ENCODE measurements at regions not wholly inside any gene's neighbourhood (a gene's known extent, or its start where the extent isn't known, plus 50 kb on each side); places are given as distances from the start of the nearest gene placed in this dataset.

DNA sequence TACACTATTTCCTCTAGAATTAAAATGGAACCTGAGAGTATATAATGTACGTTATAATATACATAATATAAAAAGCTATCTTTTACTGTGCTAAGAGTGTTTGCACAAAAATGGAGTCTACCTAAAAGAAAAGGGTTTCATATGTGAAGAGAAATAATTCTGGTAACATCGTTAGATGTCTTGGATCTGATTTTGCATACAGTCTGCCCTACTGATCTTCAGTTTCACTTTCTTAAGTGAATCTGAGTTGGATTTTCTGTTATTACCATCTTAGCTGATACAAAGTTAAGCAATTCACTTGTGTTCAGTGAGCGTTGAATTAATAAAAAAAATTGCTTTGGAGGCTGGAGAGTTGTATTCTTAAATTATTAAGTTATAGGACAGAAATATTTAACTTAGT is 502.1 kb upstream of the TMEFF2 start:
- H3K18ac ChIP-seq (ENCODE audit: extremely low read depth, low read length) = no peak overlapping the region
- H2AFZ ChIP-seq (ENCODE audit: low read length) = no peak overlapping the region
- H4K20me1 ChIP-seq (replicated peaks in 1 of 2; ENCODE audit: control insufficient read depth in 1 of 2, insufficient read depth in 2 of 2, low read length in 2 of 2) = no peaks in the 10 kb centered on the region
- H2AK5ac ChIP-seq (ENCODE audit: low read depth, low read length) = no peak overlapping the region
- H4K8ac ChIP-seq (ENCODE audit: extremely low read depth, insufficient read depth, low read length) = no peak overlapping the region
- no peak overlapping the region for H2BK15ac ChIP-seq (ENCODE audit: low read length)
- no peaks in the 10 kb centered on the region for H3K23me2 ChIP-seq (ENCODE audit: low read depth, low read length)
- H3K4me3 ChIP-seq (ENCODE audit: extremely low read depth in 1 of 4, insufficient read depth in 2 of 4, low read depth in 3 of 4, low read length in 4 of 4) = no peak overlapping the region
- no peaks in the 10 kb centered on the region for H3K4me1 ChIP-seq (replicated peaks in 1 of 4; ENCODE audit: control insufficient read depth in 3 of 4, insufficient read depth in 4 of 4, low read length in 3 of 4)
- H3K4ac ChIP-seq (replicated peaks; ENCODE audit: insufficient read length, low read depth, low read length) = no peak overlapping the region
- H2BK20ac ChIP-seq (ENCODE audit: low read length) = no peak overlapping the region
- H3K36me3 ChIP-seq (ENCODE audit: control insufficient read depth in 2 of 4, insufficient read depth in 4 of 4, low read length in 3 of 4) = no peaks in the 10 kb centered on the region
- no peak for TF ChIP-seq RBBP5 (IDR thresholded peaks at IDR 0.05; ENCODE audit: borderline replicate concordance, low read depth, low read length)
- no peak overlapping the region for H3K14ac ChIP-seq (ENCODE audit: insufficient read length)
- no peak overlapping the region for H2BK5ac ChIP-seq (ENCODE audit: low read depth, low read length)
- no peak overlapping the region for H3K23ac ChIP-seq (ENCODE audit: insufficient read length)
- no peak overlapping the region for H3K27ac ChIP-seq (ENCODE audit: low read depth, low read length)
- no peak for DNase-seq (ENCODE audit: low read depth in 1 of 2, low spot score in 2 of 2)
- no peak overlapping the region for H4K91ac ChIP-seq (replicated peaks; ENCODE audit: insufficient read length, low read length)
- H4K5ac ChIP-seq (ENCODE audit: insufficient read length, low read depth, low read length) = no peak overlapping the region
- H3K4me2 ChIP-seq (ENCODE audit: insufficient read depth in 1 of 2, low read depth in 2 of 2, low read length in 2 of 2) = no peak overlapping the region
- CTCF ChIA-PET (ENCODE audit: partially characterized antibody) = no interaction called here
- H2BK120ac ChIP-seq (replicated peaks; ENCODE audit: low read depth, low read length) = no peak overlapping the region
- POLR2A ChIA-PET (ENCODE audit: partially characterized antibody) = no interaction called here
- 86% methylated on average over 3 of the region's 3 CpGs; no CpG with 5 or more reads in 1 of the 2 experiments for WGBS, 2 experiments (ENCODE audit: extremely low coverage in 1 of 2, insufficient coverage in 1 of 2, insufficient read length in 1 of 2, insufficient replicate concordance in 2 of 2, low coverage in 1 of 2, low lambda C conversion rate in 2 of 2, missing lambda C conversion rate in 1 of 2)
- H3K56ac ChIP-seq (replicated peaks; ENCODE audit: insufficient read length, low read depth, low read length) = no peak overlapping the region
- H3K27me3 ChIP-seq (replicated peaks in 1 of 4; ENCODE audit: control insufficient read depth in 3 of 4, extremely low read depth in 1 of 4, insufficient read depth in 3 of 4, low read length in 3 of 4) = no peaks in the 10 kb centered on the region
- FAIRE-seq = no peak
- H3K79me2 ChIP-seq (ENCODE audit: control insufficient read depth in 1 of 2, insufficient read depth in 2 of 2, low read length in 2 of 2) = no peaks in the 10 kb centered on the region
- no peaks in the 10 kb centered on the region for H3K79me1 ChIP-seq (ENCODE audit: low read depth, low read length)
- no peak overlapping the region for H3K9ac ChIP-seq (replicated peaks in 1 of 4; ENCODE audit: extremely low read depth in 1 of 4, low read depth in 3 of 4, low read length in 3 of 4)
- H2BK12ac ChIP-seq (ENCODE audit: low read depth, low read length) = no peak overlapping the region
- H3K9me3 ChIP-seq (ENCODE audit: insufficient read depth in 2 of 2, low read depth in 1 of 2, low read length in 1 of 2) = no peaks in the 10 kb centered on the region
